WTC11 (cell line): ENCODE measurements at regions not wholly inside any gene's neighbourhood (a gene's known extent, or its start where the extent isn't known, plus 50 kb on each side); places are given as distances from the start of the nearest gene placed in this dataset.

ENCODE experiments used
- ATAC-seq: fragments of 200-7000 bp; cut with Tn5 transposase; 2 replicates; pipeline ENCODE4 v1.10.0; 2021; ENCODE audit warnings: mild to moderate bottlenecking, moderate library complexity
- CTCF ChIA-PET: fragments of 300-600 bp; sonication (Branson Sonifier 250); formaldehyde crosslinking; loops from one replicate; lab custom pipeline; 2021; ENCODE audit warnings: antibody characterized with exemption; lab: Charles Lee
- POLR2A ChIA-PET: fragments of 350-600 bp; sonication (Branson Sonifier 250); formaldehyde crosslinking; loops from one replicate; lab custom pipeline; 2021; ENCODE audit warnings: antibody characterized with exemption; lab: Charles Lee
- DNase-seq: peaks from one replicate; pipeline ENCODE4 v3.0.0; 2021; ENCODE audit warnings: low spot score
- H3K27ac Mint-ChIP-seq: 2 replicates; pipeline ENCODE4 v1.8.0; 2021; ENCODE audit warnings: mixed read lengths
- H3K27me3 Mint-ChIP-seq: 2 replicates; pipeline ENCODE4 v1.8.0; 2021; ENCODE audit warnings: low read depth, mild to moderate bottlenecking, moderate library complexity, mixed read lengths
- H3K36me3 Mint-ChIP-seq: 2 replicates; pipeline ENCODE4 v1.8.0; 2021; ENCODE audit warnings: mixed read lengths
- H3K4me1 Mint-ChIP-seq: 2 replicates; pipeline ENCODE4 v1.8.0; 2022; ENCODE audit warnings: mixed read lengths
- H3K4me3 Mint-ChIP-seq: 2 replicates; pipeline ENCODE4 v1.8.0; 2021; ENCODE audit warnings: mild to moderate bottlenecking, moderate library complexity, mixed read lengths
- H3K9me3 Mint-ChIP-seq: 2 replicates; pipeline ENCODE4 v1.8.0; 2021; ENCODE audit warnings: mixed read lengths
- AR ChIP-seq: fragments of 250-450 bp; sonication (Bioruptor Pico); IDR thresholded peaks from 2 replicates; pipeline ENCODE4 v1.9.0; 2021; ENCODE audit warnings: mild to moderate bottlenecking
- ATF1 ChIP-seq: sonication (generic); formaldehyde crosslinking; IDR thresholded peaks from 2 replicates; pipeline ENCODE4 v1.8.1; 2023; ENCODE audit warnings: mild to moderate bottlenecking, moderate library complexity, missing genetic modification reagents
- FOXJ3 ChIP-seq: sonication (generic); formaldehyde crosslinking; IDR thresholded peaks from 2 replicates; pipeline ENCODE4 v1.9.0; 2021; ENCODE audit warnings: missing genetic modification reagents, mild to moderate bottlenecking, borderline replicate concordance
- FOXP1 ChIP-seq: sonication (generic); formaldehyde crosslinking; IDR thresholded peaks from 2 replicates; pipeline ENCODE4 v1.8.0; 2022; ENCODE audit warnings: missing genetic modification reagents, mild to moderate bottlenecking, moderate library complexity, borderline replicate concordance
- HMGA2 ChIP-seq: fragments of 250-450 bp; sonication (Bioruptor Pico); IDR thresholded peaks from 2 replicates; pipeline ENCODE4 v1.4.0; 2021; ENCODE audit warnings: mild to moderate bottlenecking, moderate library complexity
- MYBL2 ChIP-seq: sonication (generic); formaldehyde crosslinking; IDR thresholded peaks from 2 replicates; pipeline ENCODE4 v1.8.1; 2023; ENCODE audit warnings: mild to moderate bottlenecking, moderate library complexity, missing genetic modification reagents
- NFYB ChIP-seq: sonication (generic); formaldehyde crosslinking; conservative IDR thresholded peaks from 2 replicates; pipeline ENCODE4 v1.8.0; 2022; ENCODE audit warnings: low read depth, missing genetic modification reagents
- NR2C2 ChIP-seq: sonication (generic); formaldehyde crosslinking; IDR thresholded peaks from 2 replicates; pipeline ENCODE4 v1.8.0; 2022; ENCODE audit warnings: mild to moderate bottlenecking, missing genetic modification reagents
- PRDM15 ChIP-seq: sonication (generic); formaldehyde crosslinking; IDR thresholded peaks from 2 replicates; pipeline ENCODE4 v1.8.0; 2022; ENCODE audit warnings: missing genetic modification reagents
- SMAD3 ChIP-seq: sonication (generic); formaldehyde crosslinking; IDR thresholded peaks from 2 replicates; pipeline ENCODE4 v1.8.0; 2022; ENCODE audit warnings: missing genetic modification reagents, mild to moderate bottlenecking, borderline replicate concordance
- TEAD1 ChIP-seq: sonication (generic); formaldehyde crosslinking; IDR thresholded peaks from 2 replicates; pipeline ENCODE4 v1.8.0; 2022; ENCODE audit warnings: mild to moderate bottlenecking, missing genetic modification reagents
- ZMAT4 ChIP-seq: fragments of 250-450 bp; sonication (Bioruptor Pico); IDR thresholded peaks from 2 replicates; pipeline ENCODE4 v1.9.0; 2021; ENCODE audit warnings: mild to moderate bottlenecking
- ZNF532 ChIP-seq: fragments of 250-450 bp; sonication (Bioruptor Pico); IDR thresholded peaks from 2 replicates; pipeline ENCODE4 v1.9.0; 2021; ENCODE audit warnings: mild to moderate bottlenecking, borderline replicate concordance
- TF ChIP-seq, protein P1 (sequence below): fragments of 250-450 bp; sonication (Bioruptor Pico); IDR thresholded peaks from 2 replicates; pipeline ENCODE4 v1.9.0; 2021; ENCODE audit warnings: moderate library complexity, mild to moderate bottlenecking, inconsistent platforms, borderline replicate concordance
- TF ChIP-seq, protein P2 (sequence below): fragments of 250-450 bp; sonication (Bioruptor Pico); IDR thresholded peaks from 2 replicates; pipeline ENCODE4 v2.1.2; 2022; ENCODE audit warnings: mild to moderate bottlenecking, moderate library complexity
- TF ChIP-seq, protein P3 (sequence below): sonication (generic); formaldehyde crosslinking; IDR thresholded peaks from 2 replicates; pipeline ENCODE4 v1.8.0; 2022; ENCODE audit warnings: mild to moderate bottlenecking, missing genetic modification reagents

DNA sequence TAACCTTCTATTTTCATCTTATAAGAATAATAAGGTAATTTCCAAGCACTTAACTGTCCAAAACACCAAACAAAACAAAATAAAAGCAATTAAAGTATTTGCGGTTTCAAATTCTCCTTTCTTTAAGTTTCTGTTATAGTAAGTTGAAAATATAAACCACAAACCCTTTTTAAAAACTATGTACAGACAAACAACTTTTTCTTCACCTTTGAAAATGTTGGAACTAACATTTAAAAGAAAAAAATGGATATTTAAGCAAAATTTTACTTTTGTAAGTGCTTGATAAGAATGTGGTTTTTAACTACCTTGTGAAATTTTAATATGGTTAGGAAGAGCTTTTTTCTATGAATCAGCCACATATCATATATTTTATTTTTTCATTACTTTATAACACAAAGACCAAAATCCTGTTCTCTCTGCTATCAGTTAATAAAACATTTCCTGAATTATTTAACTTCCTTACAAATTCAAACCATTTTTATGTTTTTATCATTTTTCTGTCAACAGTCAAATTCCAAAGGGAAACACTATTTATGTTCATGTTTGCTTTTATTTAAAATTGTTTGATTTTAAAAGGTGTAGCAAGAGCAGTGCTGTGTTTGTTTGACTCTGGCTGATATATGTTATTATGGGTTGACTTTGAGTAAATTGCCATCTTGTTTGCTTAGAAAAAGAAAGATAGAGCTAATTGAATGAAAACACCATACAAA is 554.1 kb upstream of the KLHL1 start (continued):
- TF ChIP-seq AR (CRISPR knock-in tag), result no peak

GRCh38 chr13:70644052-70644451 is 535.8 kb upstream of the KLHL1 start:
- H3K4me3 Mint-ChIP-seq, result no peak overlapping the region
- TF ChIP-seq ZMAT4 (no peak), NFYB (CRISPR knock-in tag) (no peak), HMGA2 (no peak), FOXP1 (CRISPR knock-in tag) (no peak), MYBL2 (CRISPR knock-in tag) (no peak), ATF1 (no peak), ZNF532 (CRISPR knock-in tag) (no peak), NR2C2 (no peak), AR (CRISPR knock-in tag) (no peak), TEAD1 (CRISPR knock-in tag) (no peak), PRDM15 (no peak), SMAD3 (CRISPR knock-in tag) (no peak), FOXJ3 (CRISPR knock-in tag) (no peak)
- TF ChIP-seq, protein P1, sequence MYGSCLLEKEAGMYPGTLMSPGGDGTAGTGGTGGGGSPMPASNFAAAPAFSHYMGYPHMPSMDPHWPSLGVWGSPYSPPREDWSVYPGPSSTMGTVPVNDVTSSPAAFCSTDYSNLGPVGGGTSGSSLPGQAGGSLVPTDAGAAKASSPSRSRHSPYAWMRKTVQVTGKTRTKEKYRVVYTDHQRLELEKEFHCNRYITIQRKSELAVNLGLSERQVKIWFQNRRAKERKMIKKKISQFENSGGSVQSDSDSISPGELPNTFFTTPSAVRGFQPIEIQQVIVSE (CRISPR knock-in tag), result no peak
- TF ChIP-seq, protein P2, sequence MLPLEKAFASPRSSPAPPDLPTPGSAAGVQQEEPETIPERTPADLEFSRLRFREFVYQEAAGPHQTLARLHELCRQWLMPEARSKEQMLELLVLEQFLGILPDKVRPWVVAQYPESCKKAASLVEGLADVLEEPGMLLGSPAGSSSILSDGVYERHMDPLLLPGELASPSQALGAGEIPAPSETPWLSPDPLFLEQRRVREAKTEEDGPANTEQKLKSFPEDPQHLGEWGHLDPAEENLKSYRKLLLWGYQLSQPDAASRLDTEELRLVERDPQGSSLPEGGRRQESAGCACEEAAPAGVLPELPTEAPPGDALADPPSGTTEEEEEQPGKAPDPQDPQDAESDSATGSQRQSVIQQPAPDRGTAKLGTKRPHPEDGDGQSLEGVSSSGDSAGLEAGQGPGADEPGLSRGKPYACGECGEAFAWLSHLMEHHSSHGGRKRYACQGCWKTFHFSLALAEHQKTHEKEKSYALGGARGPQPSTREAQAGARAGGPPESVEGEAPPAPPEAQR (CRISPR knock-in tag), result no peak
- TF ChIP-seq, protein P3, sequence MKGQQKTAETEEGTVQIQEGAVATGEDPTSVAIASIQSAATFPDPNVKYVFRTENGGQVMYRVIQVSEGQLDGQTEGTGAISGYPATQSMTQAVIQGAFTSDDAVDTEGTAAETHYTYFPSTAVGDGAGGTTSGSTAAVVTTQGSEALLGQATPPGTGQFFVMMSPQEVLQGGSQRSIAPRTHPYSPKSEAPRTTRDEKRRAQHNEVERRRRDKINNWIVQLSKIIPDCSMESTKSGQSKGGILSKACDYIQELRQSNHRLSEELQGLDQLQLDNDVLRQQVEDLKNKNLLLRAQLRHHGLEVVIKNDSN (CRISPR knock-in tag), result no peak
- CTCF ChIA-PET, result no interaction called here

More at GRCh38 chr13:70644052-70644451, 535.8 kb upstream of the KLHL1 start:
- no peak overlapping the region for H3K27ac Mint-ChIP-seq
- peaks cover 8% of the 10 kb centered on the region for H3K9me3 Mint-ChIP-seq
- DNase-seq (no peak), ATAC-seq (no peak)
- H3K4me1 Mint-ChIP-seq, result no peaks in the 10 kb centered on the region
- POLR2A ChIA-PET, result no interaction called here
- H3K27me3 Mint-ChIP-seq, result peaks cover 7% of the 10 kb centered on the region
- no peaks in the 10 kb centered on the region for H3K36me3 Mint-ChIP-seq
